ENCODE measurements at regions not wholly inside any gene's neighbourhood (a gene's known extent, or its start where the extent isn't known, plus 50 kb on each side); places are given as distances from the start of the nearest gene placed in this dataset.

DNA sequence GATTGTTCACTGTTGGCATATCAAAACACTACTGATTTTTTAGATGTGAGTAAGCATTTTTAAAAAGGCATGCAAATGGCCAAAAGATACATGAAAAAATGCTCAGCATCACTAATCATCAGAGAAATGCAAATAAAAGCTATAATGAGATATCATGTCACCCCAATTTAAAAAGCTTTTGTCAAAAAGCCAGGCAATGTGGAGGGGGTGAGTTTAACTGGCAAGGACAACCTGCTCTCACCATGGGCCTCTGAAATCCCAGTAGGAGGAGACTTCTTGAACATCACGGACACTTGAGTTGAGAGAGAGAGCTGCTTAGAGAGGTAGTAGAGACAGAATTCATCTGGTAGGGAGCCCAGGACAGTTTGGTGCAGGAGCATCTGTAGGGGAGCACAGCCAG lies 347.1 kb upstream of the MPDZ start:
- no peak for TF ChIP-seq EZH2 (IDR thresholded peaks at IDR 0.05)
- TF ChIP-seq POLR2AphosphoS5 (IDR thresholded peaks at IDR 0.05; ENCODE audit: borderline replicate concordance, low read depth, low read length), result no peak
- no peak for TF ChIP-seq FOXP2 (optimal IDR thresholded peaks at IDR 0.05; ENCODE audit: control extremely low read depth, extremely low read length, insufficient read depth)

Measured in SK-N-MC (cell line).